Breast epithelium (tissue), 4 donors: ENCODE measurements at regions not wholly inside any gene's neighbourhood (a gene's known extent, or its start where the extent isn't known, plus 50 kb on each side); places are given as distances from the start of the nearest gene placed in this dataset.

Source experiments
- DNase-seq, 2 donors: peaks; one replicate each; pipeline ENCODE4 v3.0.0-alpha.2; 2019; ENCODE audit warnings: low spot score in 2 of 2
- H3K27ac ChIP-seq, 2 donors: fragments of 200-600 bp; sonication (generic) in 1 of 2; one replicate each; pipeline ENCODE4 v1.5.1; 2016 to 2019; ENCODE audit warnings: mild to moderate bottlenecking in 1 of 2
- H3K27me3 ChIP-seq, 2 donors: fragments of 200-600 bp; sonication (generic) in 1 of 2; one replicate each; pipeline versions ENCODE4 v1.5.1 to v1.6.0; 2017 to 2019; ENCODE audit warnings: control low read depth in 1 of 2, mild to moderate bottlenecking in 1 of 2
- H3K36me3 ChIP-seq: fragments of 200-600 bp; one replicate; pipeline ENCODE4 v1.5.1; 2019
- H3K4me1 ChIP-seq, 2 donors: fragments of 200-600 bp; sonication (generic); one replicate each; pipeline ENCODE4 v1.5.1; 2016 to 2019; ENCODE audit warnings: control low read depth in 1 of 2
- H3K4me3 ChIP-seq, 3 donors: fragments of 200-600 bp; sonication (generic); 1 replicate in 2 of 3; 2 replicates in 1 of 3; pipeline ENCODE4 v1.5.1; 2016 to 2019; ENCODE audit warnings: mild to moderate bottlenecking in 3 of 3, moderate library complexity in 2 of 3
- H3K9me3 ChIP-seq, 2 donors: fragments of 200-600 bp; sonication (generic) in 1 of 2; one replicate each; pipeline ENCODE4 v1.5.1; 2016 to 2019; ENCODE audit warnings: control low read depth in 1 of 2
- CTCF ChIP-seq, 3 donors: fragments of 450-650 bp; IDR thresholded peaks; one replicate each; pipeline ENCODE4 v1.5.1; 2016 to 2017; ENCODE audit warnings: antibody characterized with exemption in 3 of 3, mild to moderate bottlenecking in 3 of 3, moderate library complexity in 3 of 3
- POLR2A ChIP-seq: fragments of 450-650 bp; IDR thresholded peaks from one replicate; pipeline ENCODE4 v1.6.1; 2016; ENCODE audit warnings: antibody characterized with exemption, mild to moderate bottlenecking, moderate library complexity
- POLR2AphosphoS5 ChIP-seq, 3 donors: sonication (generic); formaldehyde crosslinking; IDR thresholded peaks; one replicate each; pipeline ENCODE4 v1.6.1; 2017; ENCODE audit warnings: antibody characterized with exemption in 3 of 3
- intact Hi-C: fragments of 100-400 bp; cut with DNase I; formaldehyde crosslinking; loops from one replicate; pipeline ENCODE4 v1.15.1; 2023; ENCODE audit warnings: low total_unique reads

- intact Hi-C loops = no loop called here
- DNase-seq = no peak
Observed at GRCh38 chr12:38161123-38162000, 155.2 kb upstream of the ALG10B start.

GRCh38 chr12:38162013-38162412, 154.6 kb upstream of the ALG10B start:
- intact Hi-C loops = no loop called here
- Histone ChIP-seq H3K36me3 (no peaks in the 10 kb centered on the region), H3K9me3 (peaks cover 20 to 21% of the 10 kb centered on the region in 2 donors), H3K27ac (no peak overlapping the region), H3K4me1 (no peaks in the 10 kb centered on the region), H3K4me3 (no peak overlapping the region), H3K27me3 (peaks cover 0 to 6% of the 10 kb centered on the region in 2 donors)
- no peak for DNase-seq
- TF ChIP-seq CTCF (IDR thresholded peaks at IDR 0.05) (no peak), POLR2A (no peak), POLR2AphosphoS5 (IDR thresholded peaks at IDR 0.05) (no peak)

More at GRCh38 chr12:38161123-38162000, 155.2 kb upstream of the ALG10B start:
- H3K4me1 ChIP-seq = no peaks in the 10 kb centered on the region
- TF ChIP-seq POLR2A (no peak), CTCF (IDR thresholded peaks at IDR 0.05) (no peak), POLR2AphosphoS5 (IDR thresholded peaks at IDR 0.05) (no peak)
- no peak overlapping the region for H3K4me3 ChIP-seq
- H3K9me3 ChIP-seq = peaks cover 20 to 21% of the 10 kb centered on the region in 2 donors
- peaks cover 0 to 6% of the 10 kb centered on the region in 2 donors for H3K27me3 ChIP-seq
- no peaks in the 10 kb centered on the region for H3K36me3 ChIP-seq
- no peak overlapping the region for H3K27ac ChIP-seq

- H3K4me1 ChIP-seq = no peaks in the 10 kb centered on the region
- DNase-seq = peak in 1 of 2 donors; percentile 47
- no peak overlapping the region for H3K4me3 ChIP-seq
- TF ChIP-seq CTCF (IDR thresholded peaks at IDR 0.05) = no peak
- no peak for TF ChIP-seq POLR2A
- TF ChIP-seq POLR2AphosphoS5 (IDR thresholded peaks at IDR 0.05) = no peak
- H3K27me3 ChIP-seq = peaks cover 0 to 5% of the 10 kb centered on the region in 2 donors
- H3K27ac ChIP-seq = no peak overlapping the region
- no peaks in the 10 kb centered on the region for H3K36me3 ChIP-seq
- intact Hi-C loops = no loop called here
- peaks cover 20 to 21% of the 10 kb centered on the region in 2 donors for H3K9me3 ChIP-seq
Observed at GRCh38 chr12:38162708-38163441, 153.7 kb upstream of the ALG10B start.

GRCh38 chr12:38163442-38163801, 153.2 kb upstream of the ALG10B start:
- TF ChIP-seq CTCF (IDR thresholded peaks at IDR 0.05) (no peak), POLR2AphosphoS5 (IDR thresholded peaks at IDR 0.05) (no peak), POLR2A (no peak)
- Histone ChIP-seq H3K36me3 (no peaks in the 10 kb centered on the region), H3K27ac (no peak overlapping the region), H3K4me3 (no peak overlapping the region), H3K9me3 (peaks cover 20 to 21% of the 10 kb centered on the region in 2 donors), H3K4me1 (no peaks in the 10 kb centered on the region), H3K27me3 (no peaks in the 10 kb centered on the region)
- intact Hi-C loops = no loop called here
- peak in 1 of 2 donors; percentile 40 for DNase-seq

- TF ChIP-seq CTCF (IDR thresholded peaks at IDR 0.05) = no peak
- no peak for TF ChIP-seq POLR2AphosphoS5 (IDR thresholded peaks at IDR 0.05)
- no peak for TF ChIP-seq POLR2A
- Histone ChIP-seq H3K27ac (no peak overlapping the region), H3K27me3 (no peaks in the 10 kb centered on the region), H3K36me3 (no peaks in the 10 kb centered on the region), H3K4me3 (no peak overlapping the region), H3K4me1 (no peaks in the 10 kb centered on the region), H3K9me3 (peaks cover 8 to 20% of the 10 kb centered on the region in 2 donors)
- intact Hi-C loops = no loop called here
- no peak for DNase-seq
Observed at GRCh38 chr12:38166225-38166624, 150.3 kb upstream of the ALG10B start.
